ENCODE measurements at regions not wholly inside any gene's neighbourhood (a gene's known extent, or its start where the extent isn't known, plus 50 kb on each side); places are given as distances from the start of the nearest gene placed in this dataset.
"Not testable (repeated sequence)": the region's sequence is repeated elsewhere in the genome, so short reads cannot be mapped to it uniquely, and the experiment has no call there.

DNA sequence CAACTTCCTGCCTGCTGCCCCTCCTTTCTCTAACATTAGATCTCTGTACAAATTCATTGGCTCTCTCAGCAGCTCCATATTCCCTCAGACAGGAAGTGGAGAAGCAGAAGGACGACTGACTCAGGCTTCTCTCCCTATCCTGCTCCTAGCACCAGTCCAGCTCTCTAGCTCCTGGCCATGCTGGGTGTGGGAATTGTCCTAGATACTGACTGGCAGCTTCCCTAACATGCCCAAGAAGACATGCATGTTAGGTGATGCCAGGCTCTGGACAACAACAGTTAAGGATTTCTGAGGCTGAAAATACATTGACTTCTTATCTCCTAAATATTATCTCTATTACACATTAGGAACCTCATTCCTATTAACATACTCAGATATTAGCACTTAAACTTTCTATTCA, 292.9 kb downstream of the IKZF2 start:
- no peak for DNase-seq

DNA sequence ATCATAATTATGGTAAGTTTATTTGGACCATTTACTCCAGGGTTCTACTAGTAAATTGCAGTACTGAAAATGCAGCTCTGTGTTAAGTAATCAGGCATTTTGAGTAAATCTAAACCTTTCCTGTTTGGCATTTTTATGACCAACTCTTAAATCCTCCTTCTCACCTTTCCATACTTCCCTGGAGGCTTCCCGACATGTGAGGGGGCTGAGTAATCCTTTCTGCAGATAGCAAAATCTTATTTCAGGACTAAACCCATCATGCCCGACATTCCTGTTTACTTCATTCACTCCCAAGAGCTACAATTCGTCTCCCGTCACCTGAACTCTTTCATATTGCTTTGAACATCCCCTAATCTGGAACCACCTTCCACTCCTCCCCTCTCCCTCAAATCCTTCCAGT, 296.6 kb downstream of the IKZF2 start:
- DNase-seq: no peak

DNA sequence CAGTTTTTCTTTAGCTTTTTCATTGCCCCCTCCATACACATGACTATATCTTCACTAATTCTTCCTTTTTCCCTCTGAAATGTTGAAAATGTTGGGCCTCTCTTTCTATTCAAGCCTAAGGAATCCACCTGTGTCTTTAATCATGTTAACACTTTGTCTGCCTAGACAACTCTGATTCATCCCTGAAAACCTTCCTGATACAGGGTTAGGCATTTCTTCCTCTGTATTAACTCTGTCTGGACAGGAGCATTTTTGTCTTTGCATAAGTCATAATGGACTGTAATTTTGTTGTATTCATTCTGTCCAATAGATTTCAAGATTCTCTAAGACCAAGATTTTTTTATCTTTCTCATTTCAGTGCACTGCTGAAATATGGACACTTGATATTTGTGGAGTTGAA, 297.3 kb downstream of the IKZF2 start:
- DNase-seq: no peak

DNA sequence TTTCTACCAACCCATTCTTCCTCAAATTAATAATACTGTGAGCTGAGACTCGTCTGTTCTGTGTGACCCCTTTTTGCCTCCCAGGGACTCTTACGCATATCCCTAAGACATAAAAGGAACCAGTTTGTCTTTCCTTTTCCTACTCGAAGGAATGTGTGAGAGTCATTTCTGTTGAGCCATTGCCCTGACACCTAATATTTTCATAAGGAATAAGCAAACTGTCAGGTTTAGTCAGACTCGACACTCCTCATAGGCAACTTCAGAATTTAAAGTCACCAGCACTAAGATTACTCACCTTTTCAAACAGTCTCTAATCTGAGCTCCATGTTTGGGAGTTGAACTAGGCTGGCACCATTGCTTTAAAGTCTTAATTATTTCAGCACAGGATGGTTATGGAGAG, 305.5 kb downstream of the IKZF2 start:
- no peak for DNase-seq

- no peak for DNase-seq
These were observed 305.0 kb upstream of the ERBB4 start for GRCh38 chr2:212843409-212844199.

DNA sequence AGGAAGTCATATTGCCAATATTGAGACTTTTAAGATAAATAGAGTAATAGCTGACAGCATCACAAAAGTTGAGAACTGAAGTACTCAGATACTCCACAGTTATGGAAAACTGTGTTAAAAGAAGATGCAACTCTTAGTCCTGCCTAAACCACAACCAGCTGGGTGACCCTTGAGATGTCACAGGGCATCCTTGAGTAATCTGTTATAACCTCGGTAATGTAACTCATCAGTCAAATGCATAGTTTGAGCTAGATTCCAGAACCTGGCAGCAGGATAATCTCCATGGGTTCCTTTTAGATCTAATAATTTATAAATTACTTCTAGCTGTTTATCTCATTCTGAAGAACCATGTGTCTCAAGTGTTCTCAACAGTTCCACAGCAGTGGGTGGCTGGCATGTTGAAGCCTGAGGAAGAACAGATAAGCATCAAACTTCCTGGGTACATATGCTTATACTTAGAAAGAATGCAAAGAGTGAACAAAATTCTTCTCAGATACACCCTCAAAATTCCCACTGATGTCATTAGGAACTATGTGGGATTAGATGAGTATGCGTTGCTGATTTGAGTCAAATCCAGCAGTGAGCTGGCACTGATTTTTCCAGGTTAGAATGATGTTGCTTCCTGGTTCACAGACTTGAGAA, 304.1 kb upstream of the ERBB4 start:
- DNase-seq: no peak

DNA sequence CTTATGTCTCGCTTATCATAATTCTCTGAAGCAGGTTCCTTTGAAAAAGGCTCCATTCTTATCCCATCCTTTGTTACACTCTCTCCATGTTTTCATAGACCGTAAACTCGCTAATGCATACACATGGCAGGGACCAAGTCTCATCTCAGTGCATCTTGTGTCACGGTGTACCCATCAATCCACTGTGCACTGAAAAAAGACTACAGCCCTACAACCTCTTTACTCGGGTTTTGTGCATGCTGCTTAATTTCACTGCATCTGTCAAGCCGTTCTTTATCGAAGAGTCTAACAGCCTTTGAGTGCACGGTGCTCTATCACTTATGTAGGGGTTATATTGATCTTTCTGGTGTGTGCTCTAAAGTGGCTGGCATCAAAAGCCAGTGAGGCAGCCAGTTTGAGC, 302.9 kb upstream of the ERBB4 start:
- no peak for DNase-seq

DNA sequence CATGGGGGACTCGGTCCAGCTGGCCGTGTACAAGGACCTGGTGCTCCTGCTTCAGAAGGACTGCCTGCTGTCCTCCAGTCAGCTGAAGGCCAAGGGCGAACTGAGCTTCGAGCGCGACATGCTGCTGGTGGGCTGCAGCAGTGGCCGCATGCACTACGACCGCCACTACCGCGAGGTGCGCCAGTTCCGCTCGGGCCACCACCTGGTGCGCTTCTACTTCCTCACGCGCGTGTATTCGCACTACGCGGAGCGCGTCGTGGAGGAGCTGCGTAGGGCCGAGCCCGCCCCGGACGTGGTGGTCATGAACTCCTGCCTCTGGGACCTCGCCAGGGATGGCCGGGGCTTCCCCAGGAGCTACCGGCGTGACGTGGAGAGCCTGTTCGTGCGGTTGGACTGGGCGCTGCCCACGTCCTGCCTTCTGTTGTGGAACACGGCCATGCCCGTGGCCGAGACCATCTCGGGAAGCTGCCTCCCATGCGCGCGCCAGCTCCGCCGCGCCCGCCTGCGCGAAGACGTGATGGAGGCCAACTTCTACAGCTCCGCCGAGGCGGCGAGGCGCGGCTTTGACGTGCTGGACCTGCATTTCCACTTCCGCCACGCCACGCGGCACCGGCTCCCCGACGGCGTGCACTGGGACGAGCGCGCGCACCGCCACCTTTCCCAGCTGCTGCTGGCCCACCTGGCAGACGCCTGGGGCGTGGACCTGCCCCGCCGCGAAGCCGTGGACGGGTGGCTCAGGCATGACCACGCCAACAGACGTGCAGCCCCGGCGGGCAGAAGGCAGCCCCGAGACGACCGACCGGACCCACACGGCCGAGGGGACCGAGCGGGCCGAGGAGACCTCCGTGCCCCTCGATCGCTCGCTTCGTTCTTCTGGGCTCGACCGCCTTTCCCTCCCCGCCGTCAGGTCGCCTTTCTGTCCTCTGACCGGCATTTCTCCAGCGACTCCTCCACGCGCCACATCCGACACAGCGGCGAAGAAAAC, 293.9 kb upstream of the ERBB4 start:
- DNase-seq: peak; percentile 15

DNA sequence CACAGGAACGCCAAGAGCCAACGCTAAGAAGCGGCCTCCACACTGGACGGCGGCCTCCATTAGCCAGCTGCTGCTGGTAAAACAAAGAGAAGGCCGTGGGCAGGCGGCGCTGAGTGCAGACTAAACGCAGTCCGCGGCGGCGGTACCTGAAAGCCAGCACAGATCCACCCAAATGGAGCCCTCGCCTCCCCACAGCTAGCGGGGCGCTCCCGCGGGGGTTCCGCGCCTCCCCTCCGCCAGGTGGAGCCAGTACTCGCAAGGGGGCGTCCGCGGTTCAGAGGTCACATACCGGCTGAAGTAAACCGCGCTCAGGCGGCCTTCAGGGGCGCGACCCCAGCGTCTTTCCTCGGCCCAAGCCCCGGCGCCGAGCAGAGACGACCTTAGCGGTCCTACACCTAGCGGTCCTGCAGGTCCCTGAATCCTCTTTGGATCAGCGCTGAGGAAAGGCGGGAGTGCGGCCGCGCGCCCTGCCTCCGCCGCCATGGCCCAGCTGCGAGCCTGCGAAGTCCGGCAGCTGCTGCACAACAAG, 293.1 kb upstream of the ERBB4 start:
- DNase-seq: peak; percentile 9

GRCh38 chr2:212816267-212816666, 277.7 kb upstream of the ERBB4 start:
- no peak for DNase-seq

- DNase-seq: no peak
These were observed 276.9 kb upstream of the ERBB4 start for GRCh38 chr2:212815453-212815852.

- DNase-seq: no peak
These were observed 276.3 kb upstream of the ERBB4 start for GRCh38 chr2:212814941-212815340.

DNA sequence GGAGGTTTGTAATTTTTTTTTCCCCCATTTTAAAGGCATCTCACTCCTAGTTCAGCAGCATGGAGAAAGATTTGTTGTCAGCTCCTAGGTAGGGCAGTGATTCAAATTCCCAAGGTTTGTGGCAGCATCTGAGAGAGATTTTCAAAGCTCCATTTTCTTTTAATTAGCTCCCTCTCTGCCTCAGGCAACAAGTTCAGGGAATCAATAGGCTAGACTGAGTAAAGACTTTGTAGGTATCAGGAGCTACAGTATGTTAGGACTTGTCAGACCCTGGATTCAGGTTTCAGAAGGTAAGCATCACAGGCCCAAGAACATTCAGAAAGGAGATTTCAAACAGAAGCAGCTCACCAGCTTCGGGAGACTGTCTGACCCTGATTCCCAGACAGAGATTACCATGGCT, 273.3 kb upstream of the ERBB4 start:
- no peak for DNase-seq

GRCh38 chr2:212811036-212811805, 272.6 kb upstream of the ERBB4 start:
- no peak for DNase-seq

DNA sequence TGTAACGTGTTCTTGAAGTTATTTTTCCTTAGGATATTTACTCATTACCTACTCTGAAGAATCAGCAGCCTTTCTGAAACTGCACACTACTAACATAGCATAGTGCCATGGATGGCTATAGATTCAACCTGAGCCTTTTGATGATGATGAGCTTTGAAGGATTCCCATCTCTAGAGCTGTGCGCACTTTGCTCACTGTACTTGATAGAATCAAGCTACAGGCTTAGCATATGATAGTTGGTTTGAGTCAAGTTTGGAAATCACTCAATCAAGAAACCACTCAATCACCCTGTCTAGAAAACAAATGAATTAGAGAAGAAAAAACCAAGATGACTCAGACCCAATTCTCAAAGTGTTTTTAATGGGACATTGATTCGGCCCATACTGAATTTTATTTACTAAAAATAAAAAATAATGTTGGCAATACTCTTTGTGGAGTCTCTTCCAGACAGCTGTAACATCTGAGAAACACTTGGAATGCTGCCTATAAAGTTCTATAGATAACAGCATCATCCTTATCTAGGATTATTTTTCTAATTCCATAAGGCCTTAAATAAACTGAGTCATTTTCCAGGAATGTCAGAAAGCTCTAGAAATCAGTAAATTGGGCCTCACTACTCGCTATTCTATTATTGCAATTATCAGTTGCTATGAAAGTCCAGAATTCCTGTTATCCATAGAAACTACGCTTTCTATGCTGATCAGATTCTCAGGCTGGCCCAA, 259.0 kb upstream of the ERBB4 start:
- DNase-seq: no peak

- DNase-seq: no peak
These were observed 255.9 kb upstream of the ERBB4 start for GRCh38 chr2:212794471-212794870.

- DNase-seq: no peak
These were observed 253.0 kb upstream of the ERBB4 start for GRCh38 chr2:212791569-212791968.

DNA sequence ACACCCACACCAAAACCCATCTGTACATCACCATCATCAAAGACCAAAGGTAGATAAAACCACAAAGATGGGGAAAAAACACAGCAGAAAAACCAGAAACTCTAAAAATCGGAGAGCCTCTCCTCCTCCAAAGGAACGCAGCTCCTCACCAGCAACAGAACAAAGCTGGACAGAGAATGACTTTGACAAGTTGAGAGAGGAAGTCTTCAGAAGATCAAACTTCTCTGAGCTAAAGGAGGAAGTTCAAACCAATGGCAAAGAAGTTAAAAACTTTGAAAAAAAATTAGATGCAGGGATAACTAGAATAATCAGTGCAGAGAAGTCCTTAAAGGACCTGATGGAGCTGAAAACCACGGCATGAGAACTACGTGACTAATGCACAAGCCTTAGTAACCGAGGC, 247.5 kb upstream of the ERBB4 start:
- not testable (repeated sequence) for DNase-seq

- DNase-seq: no peak
These were observed 238.5 kb upstream of the ERBB4 start for GRCh38 chr2:212777020-212777491.

DNA sequence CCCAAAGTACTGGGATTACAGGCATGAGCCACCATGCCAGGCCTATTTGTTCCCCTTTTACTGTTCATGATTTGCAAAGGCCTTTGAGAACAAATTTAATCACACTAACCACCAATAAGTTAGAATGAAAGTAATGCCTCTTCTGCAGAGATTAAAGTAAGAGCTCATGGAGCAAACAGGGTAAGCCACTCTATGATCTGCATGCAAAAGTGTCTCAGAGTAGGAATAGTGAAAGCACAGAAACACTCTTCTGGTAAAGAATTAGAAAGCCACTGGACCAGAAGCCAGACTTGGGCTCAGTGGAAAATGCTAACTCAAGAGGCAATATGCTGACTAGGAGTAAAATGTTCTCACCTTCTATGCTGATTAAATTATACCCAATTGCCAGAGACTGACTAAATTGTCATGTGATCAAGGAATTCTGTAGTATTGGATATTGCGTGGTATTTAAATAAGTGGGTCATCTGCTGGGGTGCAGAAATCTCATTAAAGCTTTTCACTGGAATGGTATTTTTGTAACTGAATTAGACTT, 235.3 kb upstream of the ERBB4 start:
- DNase-seq: no peak

DNA sequence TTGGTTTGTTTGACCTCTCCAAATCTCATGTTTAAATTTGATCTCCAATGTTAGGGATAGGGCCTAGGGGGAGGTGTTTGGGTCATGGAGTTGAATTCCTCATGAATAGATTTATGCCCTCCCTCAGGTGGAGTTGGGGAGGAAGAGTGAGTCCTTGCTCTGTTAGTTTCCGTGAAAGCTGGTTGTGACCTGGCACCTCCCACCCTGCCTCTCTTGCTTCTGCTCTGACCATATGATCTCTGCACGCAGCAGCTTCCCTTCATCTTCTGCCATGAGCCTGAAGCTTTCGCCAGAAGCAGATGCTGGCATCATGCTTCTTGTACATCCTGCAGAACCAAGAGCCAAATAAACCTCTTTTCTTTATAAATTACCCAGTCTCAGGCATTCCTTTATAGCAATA, 231.6 kb upstream of the ERBB4 start:
- DNase-seq: no peak
